ENCODE measurements at regions not wholly inside any gene's neighbourhood (a gene's known extent, or its start where the extent isn't known, plus 50 kb on each side); places are given as distances from the start of the nearest gene placed in this dataset.

GRCh38 chr5:179488491-179488890 lies 61.9 kb upstream of the RUFY1 start:
- peaks cover 0 to 5% (median 0%) of the 10 kb centered on the region in 3 donors for H3K4me1 ChIP-seq
- peaks cover 29% of the 10 kb centered on the region for H3K27me3 ChIP-seq
- H3K27ac ChIP-seq = no peak overlapping the region
- H3K9me3 ChIP-seq = no peaks in the 10 kb centered on the region
- ATAC-seq = no peak
- WGBS, 2 donors (ENCODE audit: low coverage in 1 of 2) = 10 to 22% methylated on average over 8 of the region's 8 CpGs
- H3K4me3 ChIP-seq = no peak overlapping the region
- H3K36me3 ChIP-seq = no peaks in the 10 kb centered on the region
- TF ChIP-seq POLR2A (IDR thresholded peaks at IDR 0.05) = no peak
- TF ChIP-seq EP300 (IDR thresholded peaks at IDR 0.05) = no peak
- TF ChIP-seq POLR2AphosphoS5 (IDR thresholded peaks at IDR 0.05) = no peak
- TF ChIP-seq, protein P1, sequence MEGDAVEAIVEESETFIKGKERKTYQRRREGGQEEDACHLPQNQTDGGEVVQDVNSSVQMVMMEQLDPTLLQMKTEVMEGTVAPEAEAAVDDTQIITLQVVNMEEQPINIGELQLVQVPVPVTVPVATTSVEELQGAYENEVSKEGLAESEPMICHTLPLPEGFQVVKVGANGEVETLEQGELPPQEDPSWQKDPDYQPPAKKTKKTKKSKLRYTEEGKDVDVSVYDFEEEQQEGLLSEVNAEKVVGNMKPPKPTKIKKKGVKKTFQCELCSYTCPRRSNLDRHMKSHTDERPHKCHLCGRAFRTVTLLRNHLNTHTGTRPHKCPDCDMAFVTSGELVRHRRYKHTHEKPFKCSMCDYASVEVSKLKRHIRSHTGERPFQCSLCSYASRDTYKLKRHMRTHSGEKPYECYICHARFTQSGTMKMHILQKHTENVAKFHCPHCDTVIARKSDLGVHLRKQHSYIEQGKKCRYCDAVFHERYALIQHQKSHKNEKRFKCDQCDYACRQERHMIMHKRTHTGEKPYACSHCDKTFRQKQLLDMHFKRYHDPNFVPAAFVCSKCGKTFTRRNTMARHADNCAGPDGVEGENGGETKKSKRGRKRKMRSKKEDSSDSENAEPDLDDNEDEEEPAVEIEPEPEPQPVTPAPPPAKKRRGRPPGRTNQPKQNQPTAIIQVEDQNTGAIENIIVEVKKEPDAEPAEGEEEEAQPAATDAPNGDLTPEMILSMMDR (IDR thresholded peaks at IDR 0.05) = no peak

DNA sequence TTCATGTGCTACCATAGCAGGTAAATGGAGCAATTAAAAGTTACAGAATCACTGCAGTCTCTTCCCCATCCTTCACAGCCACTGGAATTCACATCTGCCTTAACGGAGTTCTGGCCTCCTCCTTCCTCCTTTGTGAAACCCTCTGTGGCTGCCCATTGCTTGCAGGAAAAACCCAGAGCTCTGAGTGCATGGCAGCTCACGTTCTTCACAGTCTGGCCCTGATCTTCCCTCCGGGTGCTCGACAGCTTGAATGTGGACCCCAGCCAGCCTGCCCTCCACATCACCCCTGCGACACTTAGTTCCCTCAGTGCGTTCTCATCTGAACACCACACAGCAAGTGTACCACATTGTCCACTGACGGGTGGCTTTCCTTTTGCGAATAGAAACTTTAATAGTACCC lies 63.2 kb upstream of the RUFY1 start:
- peaks cover 20% of the 10 kb centered on the region for H3K27me3 ChIP-seq
- no peaks in the 10 kb centered on the region for H3K36me3 ChIP-seq
- TF ChIP-seq EP300 (IDR thresholded peaks at IDR 0.05) (no peak), POLR2AphosphoS5 (IDR thresholded peaks at IDR 0.05) (no peak), POLR2A (IDR thresholded peaks at IDR 0.05) (no peak)
- TF ChIP-seq, protein P1 (IDR thresholded peaks at IDR 0.05) = no peak
- no peaks in the 10 kb centered on the region for H3K9me3 ChIP-seq
- ATAC-seq = no peak
- H3K4me1 ChIP-seq = peaks cover 0 to 5% (median 0%) of the 10 kb centered on the region in 3 donors
- 70 to 100% methylated on average over 1 to 2 of the region's 8 CpGs for WGBS, 2 donors (ENCODE audit: low coverage in 1 of 2)
- H3K27ac ChIP-seq = no peak overlapping the region
- H3K4me3 ChIP-seq = no peak overlapping the region

- no peak for ATAC-seq
- Histone ChIP-seq H3K4me1 (peaks cover 0 to 5% (median 0%) of the 10 kb centered on the region in 3 donors), H3K9me3 (no peaks in the 10 kb centered on the region), H3K27ac (no peak overlapping the region), H3K4me3 (no peak overlapping the region), H3K36me3 (no peaks in the 10 kb centered on the region), H3K27me3 (peaks cover 19% of the 10 kb centered on the region)
- TF ChIP-seq, protein P1 (IDR thresholded peaks at IDR 0.05) = no peak
- TF ChIP-seq POLR2AphosphoS5 (IDR thresholded peaks at IDR 0.05) (no peak), EP300 (IDR thresholded peaks at IDR 0.05) (no peak)
- 100% methylated on average over 1 of the region's 16 CpGs; no CpG with 5 or more reads in 1 of the 2 donors for WGBS, 2 donors (ENCODE audit: low coverage in 1 of 2)
These were observed 63.7 kb upstream of the RUFY1 start for GRCh38 chr5:179486596-179487051.

GRCh38 chr5:179485845-179486575 lies 64.3 kb upstream of the RUFY1 start:
- H3K4me3 ChIP-seq = no peak overlapping the region
- no peak for ATAC-seq
- H3K4me1 ChIP-seq = peaks cover 0 to 5% (median 0%) of the 10 kb centered on the region in 3 donors
- no peaks in the 10 kb centered on the region for H3K36me3 ChIP-seq
- 100% methylated on average over 1 of the region's 13 CpGs; no CpG with 5 or more reads in 1 of the 2 donors for WGBS, 2 donors (ENCODE audit: low coverage in 1 of 2)
- H3K27ac ChIP-seq = no peak overlapping the region
- peaks cover 0 to 1% (median 0%) of the 10 kb centered on the region in 3 donors for H3K9me3 ChIP-seq
- TF ChIP-seq, protein P1 (IDR thresholded peaks at IDR 0.05) = no peak
- TF ChIP-seq POLR2AphosphoS5 (IDR thresholded peaks at IDR 0.05) = no peak
- no peak for TF ChIP-seq POLR2A (IDR thresholded peaks at IDR 0.05)
- no peak for TF ChIP-seq EP300 (IDR thresholded peaks at IDR 0.05)
- peaks cover 19% of the 10 kb centered on the region for H3K27me3 ChIP-seq

DNA sequence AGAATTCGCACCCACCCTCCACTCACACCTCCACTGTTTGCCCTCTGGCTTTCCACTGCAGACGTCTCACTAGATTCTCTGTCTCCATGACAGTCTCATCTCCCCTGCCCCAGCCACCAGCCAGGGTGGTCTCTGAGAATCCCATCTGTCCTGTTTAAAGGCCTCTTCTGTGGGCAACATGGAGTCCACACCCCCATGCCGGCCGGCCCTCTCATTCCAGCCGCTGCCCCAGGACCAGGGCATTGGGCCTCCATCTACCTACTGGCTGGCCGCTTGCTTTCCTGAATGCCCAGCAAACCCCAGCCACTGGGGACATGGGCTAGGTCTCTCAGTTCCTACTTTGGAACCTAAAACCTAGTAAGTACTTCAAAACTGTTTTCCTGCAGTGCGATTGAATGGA lies 65.6 kb upstream of the RUFY1 start:
- TF ChIP-seq POLR2A (IDR thresholded peaks at IDR 0.05) = no peak
- TF ChIP-seq, protein P1 (IDR thresholded peaks at IDR 0.05) = no peak
- no peak for TF ChIP-seq POLR2AphosphoS5 (IDR thresholded peaks at IDR 0.05)
- no peak for TF ChIP-seq EP300 (IDR thresholded peaks at IDR 0.05)
- Histone ChIP-seq H3K4me1 (peaks cover 0 to 5% (median 0%) of the 10 kb centered on the region in 3 donors), H3K4me3 (no peak overlapping the region), H3K27ac (no peak overlapping the region), H3K27me3 (peaks cover 19% of the 10 kb centered on the region), H3K9me3 (peaks cover 0 to 10% (median 0%) of the 10 kb centered on the region in 3 donors), H3K36me3 (no peaks in the 10 kb centered on the region)
- no peak for ATAC-seq
- 86% methylated on average over 7 of the region's 7 CpGs; no CpG with 5 or more reads in 1 of the 2 donors for WGBS, 2 donors (ENCODE audit: low coverage in 1 of 2)

Measured in gastroesophageal sphincter (tissue), 4 donors.